HCT116 (cell line): ENCODE measurements at regions not wholly inside any gene's neighbourhood (a gene's known extent, or its start where the extent isn't known, plus 50 kb on each side); places are given as distances from the start of the nearest gene placed in this dataset.

Experiments used
- EGR1 ChIP-seq: IDR thresholded peaks from 2 replicates; pipeline ENCODE4 v1.6.1; 2012; ENCODE audit warnings: low read depth
- EZH2 ChIP-seq: fragments of 200-600 bp; sonication (generic); IDR thresholded peaks from 2 replicates; pipeline ENCODE4 v1.6.1; 2017; ENCODE audit warnings: antibody characterized with exemption, mixed run types
- JUND ChIP-seq: IDR thresholded peaks from 2 replicates; pipeline ENCODE4 v1.6.1; 2012
- POLR2AphosphoS5 ChIP-seq: IDR thresholded peaks from 2 replicates; pipeline ENCODE4 v1.6.1; 2011; ENCODE audit warnings: mild to moderate bottlenecking, low read depth, low read length, moderate library complexity
- RAD21 ChIP-seq: IDR thresholded peaks from 2 replicates; pipeline ENCODE4 v1.6.1; 2012; ENCODE audit warnings: low read depth, mild to moderate bottlenecking
- TF ChIP-seq, protein P1 (sequence below): IDR thresholded peaks from 2 replicates; pipeline ENCODE4 v1.6.1; 2012; ENCODE audit warnings: low read depth
- TF ChIP-seq, protein P2 (sequence below), 3 experiments: fragments of 200-600 bp in 1 of 3; sonication (generic) in 1 of 3; IDR thresholded peaks in 2 of 3; conservative IDR thresholded peaks in 1 of 3; 2 replicates each; pipeline ENCODE4 v1.5.1; 2012 to 2017; ENCODE audit warnings: low read depth in 2 of 3, low read length in 2 of 3, antibody characterized with exemption in 1 of 3, borderline replicate concordance in 1 of 3, control low read depth in 1 of 3, mild to moderate bottlenecking in 1 of 3, mixed read lengths in 1 of 3, mixed run types in 1 of 3, moderate library complexity in 1 of 3; ENCODE audit not compliant: insufficient read depth in 1 of 3
- TF ChIP-seq, protein P3 (sequence below): IDR thresholded peaks from 2 replicates; pipeline ENCODE4 v1.6.1; 2012

DNA sequence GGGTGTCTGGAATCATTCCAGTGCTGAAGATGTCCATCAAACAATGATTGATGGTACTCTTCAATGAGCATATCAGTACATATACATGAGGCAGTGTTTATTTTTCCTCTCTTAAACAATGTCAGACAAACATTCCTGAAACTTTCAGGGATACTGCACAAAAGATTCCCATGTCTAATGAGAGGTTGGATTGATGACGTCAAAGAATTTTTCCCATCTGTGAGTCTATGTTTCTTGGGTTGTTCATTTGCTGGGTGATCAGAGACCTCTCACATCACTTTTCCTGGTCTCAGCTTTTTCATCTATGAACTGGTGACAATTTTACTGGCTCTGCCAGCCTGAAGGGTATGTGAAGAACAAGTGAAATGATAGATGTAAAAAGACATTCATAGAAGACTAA is 325.5 kb downstream of the EN1 start:
- TF ChIP-seq, protein P1, sequence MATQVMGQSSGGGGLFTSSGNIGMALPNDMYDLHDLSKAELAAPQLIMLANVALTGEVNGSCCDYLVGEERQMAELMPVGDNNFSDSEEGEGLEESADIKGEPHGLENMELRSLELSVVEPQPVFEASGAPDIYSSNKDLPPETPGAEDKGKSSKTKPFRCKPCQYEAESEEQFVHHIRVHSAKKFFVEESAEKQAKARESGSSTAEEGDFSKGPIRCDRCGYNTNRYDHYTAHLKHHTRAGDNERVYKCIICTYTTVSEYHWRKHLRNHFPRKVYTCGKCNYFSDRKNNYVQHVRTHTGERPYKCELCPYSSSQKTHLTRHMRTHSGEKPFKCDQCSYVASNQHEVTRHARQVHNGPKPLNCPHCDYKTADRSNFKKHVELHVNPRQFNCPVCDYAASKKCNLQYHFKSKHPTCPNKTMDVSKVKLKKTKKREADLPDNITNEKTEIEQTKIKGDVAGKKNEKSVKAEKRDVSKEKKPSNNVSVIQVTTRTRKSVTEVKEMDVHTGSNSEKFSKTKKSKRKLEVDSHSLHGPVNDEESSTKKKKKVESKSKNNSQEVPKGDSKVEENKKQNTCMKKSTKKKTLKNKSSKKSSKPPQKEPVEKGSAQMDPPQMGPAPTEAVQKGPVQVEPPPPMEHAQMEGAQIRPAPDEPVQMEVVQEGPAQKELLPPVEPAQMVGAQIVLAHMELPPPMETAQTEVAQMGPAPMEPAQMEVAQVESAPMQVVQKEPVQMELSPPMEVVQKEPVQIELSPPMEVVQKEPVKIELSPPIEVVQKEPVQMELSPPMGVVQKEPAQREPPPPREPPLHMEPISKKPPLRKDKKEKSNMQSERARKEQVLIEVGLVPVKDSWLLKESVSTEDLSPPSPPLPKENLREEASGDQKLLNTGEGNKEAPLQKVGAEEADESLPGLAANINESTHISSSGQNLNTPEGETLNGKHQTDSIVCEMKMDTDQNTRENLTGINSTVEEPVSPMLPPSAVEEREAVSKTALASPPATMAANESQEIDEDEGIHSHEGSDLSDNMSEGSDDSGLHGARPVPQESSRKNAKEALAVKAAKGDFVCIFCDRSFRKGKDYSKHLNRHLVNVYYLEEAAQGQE, result no peak
- TF ChIP-seq JUND, result no peak
- no peak for TF ChIP-seq POLR2AphosphoS5
- TF ChIP-seq, protein P2, sequence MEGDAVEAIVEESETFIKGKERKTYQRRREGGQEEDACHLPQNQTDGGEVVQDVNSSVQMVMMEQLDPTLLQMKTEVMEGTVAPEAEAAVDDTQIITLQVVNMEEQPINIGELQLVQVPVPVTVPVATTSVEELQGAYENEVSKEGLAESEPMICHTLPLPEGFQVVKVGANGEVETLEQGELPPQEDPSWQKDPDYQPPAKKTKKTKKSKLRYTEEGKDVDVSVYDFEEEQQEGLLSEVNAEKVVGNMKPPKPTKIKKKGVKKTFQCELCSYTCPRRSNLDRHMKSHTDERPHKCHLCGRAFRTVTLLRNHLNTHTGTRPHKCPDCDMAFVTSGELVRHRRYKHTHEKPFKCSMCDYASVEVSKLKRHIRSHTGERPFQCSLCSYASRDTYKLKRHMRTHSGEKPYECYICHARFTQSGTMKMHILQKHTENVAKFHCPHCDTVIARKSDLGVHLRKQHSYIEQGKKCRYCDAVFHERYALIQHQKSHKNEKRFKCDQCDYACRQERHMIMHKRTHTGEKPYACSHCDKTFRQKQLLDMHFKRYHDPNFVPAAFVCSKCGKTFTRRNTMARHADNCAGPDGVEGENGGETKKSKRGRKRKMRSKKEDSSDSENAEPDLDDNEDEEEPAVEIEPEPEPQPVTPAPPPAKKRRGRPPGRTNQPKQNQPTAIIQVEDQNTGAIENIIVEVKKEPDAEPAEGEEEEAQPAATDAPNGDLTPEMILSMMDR (IDR thresholded peaks at IDR 0.05 in 2 of 3, conservative IDR thresholded peaks at IDR 0.05 in 1 of 3; ENCODE audit: borderline replicate concordance in 1 of 3, insufficient read depth in 1 of 3, low read depth in 2 of 3, low read length in 2 of 3), result no peak
- no peak for TF ChIP-seq RAD21
- TF ChIP-seq EGR1, result no peak
- TF ChIP-seq, protein P3, sequence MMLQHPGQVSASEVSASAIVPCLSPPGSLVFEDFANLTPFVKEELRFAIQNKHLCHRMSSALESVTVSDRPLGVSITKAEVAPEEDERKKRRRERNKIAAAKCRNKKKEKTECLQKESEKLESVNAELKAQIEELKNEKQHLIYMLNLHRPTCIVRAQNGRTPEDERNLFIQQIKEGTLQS, result no peak
- TF ChIP-seq EZH2, result no peak
